K562 (cell line): ENCODE measurements at regions not wholly inside any gene's neighbourhood (a gene's known extent, or its start where the extent isn't known, plus 50 kb on each side); places are given as distances from the start of the nearest gene placed in this dataset.

ENCODE experiments used
- BRF2 ChIP-seq: IDR thresholded peaks from 3 replicates; pipeline ENCODE4 v1.6.1; 2011; ENCODE audit warnings: borderline replicate concordance, mild to moderate bottlenecking; ENCODE audit not compliant: insufficient read length, insufficient read depth
- CBFB ChIP-seq: sonication (generic); formaldehyde crosslinking; IDR thresholded peaks from 2 replicates; pipeline ENCODE4 v1.4.0; 2020; ENCODE audit warnings: mild to moderate bottlenecking, missing genetic modification reagents
- CUX1 ChIP-seq: fragments of 200-800 bp; sonication (Bioruptor generic); IDR thresholded peaks from 2 replicates; pipeline ENCODE4 v1.6.1; 2016; ENCODE audit warnings: missing genetic modification characterization, missing compliant biosample characterization
- FOXJ3 ChIP-seq: sonication (generic); formaldehyde crosslinking; IDR thresholded peaks from 2 replicates; pipeline ENCODE4 v1.4.0; 2020; ENCODE audit warnings: mild to moderate bottlenecking, missing genetic modification reagents
- NCOA6 ChIP-seq: fragments of 450-650 bp; IDR thresholded peaks from 2 replicates; pipeline ENCODE4 v1.6.1; 2017; ENCODE audit warnings: mild to moderate bottlenecking
- SPI1 ChIP-seq: IDR thresholded peaks from 2 replicates; pipeline ENCODE4 v1.6.1; 2011; ENCODE audit warnings: low read depth, low read length, control low read depth, borderline replicate concordance
- STAT6 ChIP-seq: sonication (generic); formaldehyde crosslinking; IDR thresholded peaks from 2 replicates; pipeline ENCODE4 v1.8.1; 2023; ENCODE audit warnings: mild to moderate bottlenecking, missing genetic modification reagents
- XRCC5 ChIP-seq: fragments of 200-400 bp; formaldehyde crosslinking; IDR thresholded peaks from 2 replicates; pipeline ENCODE4 v1.6.1; 2017; ENCODE audit warnings: low read depth, mild to moderate bottlenecking, low read length
- TF ChIP-seq, protein P1 (sequence below), 2 experiments: IDR thresholded peaks; 2 replicates each; pipeline ENCODE4 v1.6.1; 2012; ENCODE audit warnings: improper control_type of control experiment in 2 of 2, low read depth in 2 of 2, low read length in 2 of 2, borderline replicate concordance in 1 of 2
- TF ChIP-seq, protein P2 (sequence below): fragments of 450-650 bp; IDR thresholded peaks from 2 replicates; pipeline ENCODE4 v1.6.1; 2017; ENCODE audit warnings: mild to moderate bottlenecking, moderate library complexity

DNA sequence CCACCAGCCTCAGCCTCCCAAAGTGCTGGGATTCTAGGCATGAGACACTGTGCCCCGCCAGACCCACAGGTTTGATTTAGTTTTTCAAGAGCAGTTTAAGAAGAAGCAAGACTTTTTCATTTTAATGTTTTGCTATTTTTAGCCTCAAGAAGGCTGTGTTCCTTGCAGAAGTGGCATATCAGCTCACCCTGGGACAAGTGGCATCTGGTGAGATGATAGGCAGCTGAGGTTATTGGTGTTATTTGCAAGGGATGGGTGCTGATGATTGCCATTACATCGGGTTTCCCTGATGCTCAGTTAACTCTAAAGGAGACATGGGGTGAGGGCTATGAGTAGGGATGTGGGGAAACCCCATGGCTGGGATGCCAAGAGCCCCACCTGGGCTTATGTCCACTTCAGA, 120.4 kb downstream of the MXRA5 start (continued):
- TF ChIP-seq STAT6 (CRISPR knock-in tag), result no peak
- no peak for TF ChIP-seq SPI1
- TF ChIP-seq FOXJ3 (CRISPR knock-in tag), result no peak
- TF ChIP-seq CBFB (CRISPR knock-in tag), result no peak
- TF ChIP-seq, protein P1, sequence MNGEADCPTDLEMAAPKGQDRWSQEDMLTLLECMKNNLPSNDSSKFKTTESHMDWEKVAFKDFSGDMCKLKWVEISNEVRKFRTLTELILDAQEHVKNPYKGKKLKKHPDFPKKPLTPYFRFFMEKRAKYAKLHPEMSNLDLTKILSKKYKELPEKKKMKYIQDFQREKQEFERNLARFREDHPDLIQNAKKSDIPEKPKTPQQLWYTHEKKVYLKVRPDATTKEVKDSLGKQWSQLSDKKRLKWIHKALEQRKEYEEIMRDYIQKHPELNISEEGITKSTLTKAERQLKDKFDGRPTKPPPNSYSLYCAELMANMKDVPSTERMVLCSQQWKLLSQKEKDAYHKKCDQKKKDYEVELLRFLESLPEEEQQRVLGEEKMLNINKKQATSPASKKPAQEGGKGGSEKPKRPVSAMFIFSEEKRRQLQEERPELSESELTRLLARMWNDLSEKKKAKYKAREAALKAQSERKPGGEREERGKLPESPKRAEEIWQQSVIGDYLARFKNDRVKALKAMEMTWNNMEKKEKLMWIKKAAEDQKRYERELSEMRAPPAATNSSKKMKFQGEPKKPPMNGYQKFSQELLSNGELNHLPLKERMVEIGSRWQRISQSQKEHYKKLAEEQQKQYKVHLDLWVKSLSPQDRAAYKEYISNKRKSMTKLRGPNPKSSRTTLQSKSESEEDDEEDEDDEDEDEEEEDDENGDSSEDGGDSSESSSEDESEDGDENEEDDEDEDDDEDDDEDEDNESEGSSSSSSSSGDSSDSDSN (IDR thresholded peaks at IDR 0.05; ENCODE audit: borderline replicate concordance in 1 of 2, low read depth in 2 of 2, low read length in 2 of 2), result no peak
- TF ChIP-seq, protein P2, sequence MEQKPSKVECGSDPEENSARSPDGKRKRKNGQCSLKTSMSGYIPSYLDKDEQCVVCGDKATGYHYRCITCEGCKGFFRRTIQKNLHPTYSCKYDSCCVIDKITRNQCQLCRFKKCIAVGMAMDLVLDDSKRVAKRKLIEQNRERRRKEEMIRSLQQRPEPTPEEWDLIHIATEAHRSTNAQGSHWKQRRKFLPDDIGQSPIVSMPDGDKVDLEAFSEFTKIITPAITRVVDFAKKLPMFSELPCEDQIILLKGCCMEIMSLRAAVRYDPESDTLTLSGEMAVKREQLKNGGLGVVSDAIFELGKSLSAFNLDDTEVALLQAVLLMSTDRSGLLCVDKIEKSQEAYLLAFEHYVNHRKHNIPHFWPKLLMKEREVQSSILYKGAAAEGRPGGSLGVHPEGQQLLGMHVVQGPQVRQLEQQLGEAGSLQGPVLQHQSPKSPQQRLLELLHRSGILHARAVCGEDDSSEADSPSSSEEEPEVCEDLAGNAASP, result no peak
- TF ChIP-seq NCOA6, result no peak
- TF ChIP-seq CUX1 (CRISPR knock-in tag), result no peak
- TF ChIP-seq XRCC5, result no peak
- no peak for TF ChIP-seq BRF2
